Calu3 (cell line): ENCODE measurements at regions not wholly inside any gene's neighbourhood (a gene's known extent, or its start where the extent isn't known, plus 50 kb on each side); places are given as distances from the start of the nearest gene placed in this dataset.
A peak's percentile ranks its signal among the peaks of the same experiment; 100 is the strongest.

Experiments used
- BruUV-seq: library from RNA; stranded (reverse); fragments of 400-500 nt; replicated peaks from 2 replicates; lab custom pipeline; 2021; lab: Mats Ljungman, UMichigan
- CTCF ChIA-PET: fragments of 300-600 bp; sonication (Branson Sonifier 250); formaldehyde crosslinking; loops from one replicate; lab custom pipeline; 2022; ENCODE audit warnings: antibody characterized with exemption; lab: Charles Lee
- DNase-seq: peaks from one replicate; pipeline ENCODE4 v3.0.0; 2022
- H3K27ac Mint-ChIP-seq: one replicate; pipeline ENCODE4 v1.8.0; 2022; ENCODE audit warnings: mixed read lengths; ENCODE audit not compliant: unreplicated experiment
- H3K27me3 Mint-ChIP-seq: one replicate; pipeline ENCODE4 v1.8.0; 2022; ENCODE audit warnings: mixed read lengths; ENCODE audit not compliant: unreplicated experiment
- H3K36me3 Mint-ChIP-seq: one replicate; pipeline ENCODE4 v1.8.0; 2022; ENCODE audit warnings: mild to moderate bottlenecking, moderate library complexity, mixed read lengths; ENCODE audit not compliant: insufficient read depth, unreplicated experiment
- H3K4me1 Mint-ChIP-seq: one replicate; pipeline ENCODE4 v1.8.0; 2022; ENCODE audit warnings: mild to moderate bottlenecking, low read depth, mixed read lengths; ENCODE audit not compliant: unreplicated experiment
- H3K4me3 Mint-ChIP-seq: one replicate; pipeline ENCODE4 v1.8.0; 2022; ENCODE audit warnings: mild to moderate bottlenecking, low read depth, moderate library complexity, mixed read lengths; ENCODE audit not compliant: unreplicated experiment
- H3K9me3 Mint-ChIP-seq: one replicate; pipeline ENCODE4 v1.8.0; 2022; ENCODE audit warnings: low read depth, mixed read lengths; ENCODE audit not compliant: unreplicated experiment
- CTCF ChIP-seq: fragments of 200-600 bp; IDR thresholded peaks from one replicate; pipeline ENCODE4 v1.8.0; 2022; ENCODE audit warnings: antibody characterized with exemption; ENCODE audit not compliant: unreplicated experiment
- intact Hi-C: fragments of 100-400 bp; cut with micrococcal nuclease; formaldehyde crosslinking; loops from one replicate; pipeline ENCODE4 v1.10.0; 2022; ENCODE audit not compliant: unreplicated experiment

- Mint-ChIP-seq H3K4me1 (peaks cover 11% of the 10 kb centered on the region), H3K36me3 (peaks cover 3% of the 10 kb centered on the region), H3K27ac (no peak overlapping the region), H3K4me3 (no peak overlapping the region), H3K27me3 (no peaks in the 10 kb centered on the region), H3K9me3 (no peaks in the 10 kb centered on the region)
- TF ChIP-seq CTCF = no peak
- CTCF ChIA-PET = no interaction called here
- no TSS peak for BruUV-seq
- intact Hi-C loops = no loop called here
- DNase-seq = no peak
Measured at GRCh38 chr4:176529574-176529973, 209.8 kb downstream of the SPCS3 start.

DNA sequence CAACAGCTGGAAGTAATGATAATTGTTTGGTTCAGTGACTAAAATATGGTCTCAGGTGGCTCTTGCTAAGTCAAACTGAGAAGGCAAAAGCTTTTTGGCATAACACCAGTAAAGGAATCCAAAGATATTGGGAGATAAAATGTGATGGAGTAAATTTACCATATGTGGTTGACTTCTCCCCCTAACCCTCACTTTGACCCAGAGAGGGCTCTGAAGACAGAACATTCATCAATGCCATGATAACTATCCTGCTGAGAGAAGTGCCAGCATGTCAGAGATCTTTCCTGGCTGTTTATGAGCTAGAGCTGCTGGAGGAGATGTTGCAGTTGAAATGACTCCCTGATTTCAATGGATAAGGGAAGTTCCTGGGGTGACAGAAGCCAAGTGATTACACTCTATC lies 213.4 kb downstream of the SPCS3 start:
- DNase-seq = no peak
- intact Hi-C loops = loop anchor here (5.0 to 10.0 kb wide), 2 partner anchors 88 to 156 kb away; no protein-coding TSS in a partner anchor
- no peak overlapping the region for H3K27ac Mint-ChIP-seq
- TF ChIP-seq CTCF = no peak
- peaks cover 20% of the 10 kb centered on the region for H3K4me1 Mint-ChIP-seq
- CTCF ChIA-PET = no interaction called here
- peaks cover 5% of the 10 kb centered on the region for H3K36me3 Mint-ChIP-seq
- H3K4me3 Mint-ChIP-seq = no peak overlapping the region
- H3K9me3 Mint-ChIP-seq = no peaks in the 10 kb centered on the region
- H3K27me3 Mint-ChIP-seq = no peaks in the 10 kb centered on the region
- no TSS peak for BruUV-seq

DNA sequence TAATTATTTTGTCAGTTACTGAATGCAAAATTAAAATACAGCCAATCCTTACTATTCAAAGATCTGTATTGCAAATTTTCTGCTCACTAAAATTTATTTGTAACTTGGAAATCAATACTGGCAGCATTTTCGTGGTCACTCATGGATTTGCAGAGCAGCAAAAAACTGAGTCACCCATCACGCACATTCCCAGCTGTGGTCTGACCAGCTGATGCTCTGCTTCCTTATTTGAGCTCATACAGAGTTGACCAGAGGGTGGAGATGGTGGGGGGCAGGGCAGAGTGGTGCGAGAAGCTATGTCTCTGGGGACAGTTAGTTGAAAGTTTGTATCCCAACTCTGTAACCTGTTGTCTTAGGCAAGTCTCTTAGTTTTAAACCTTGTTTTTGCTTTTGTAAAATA lies 214.8 kb downstream of the SPCS3 start:
- CTCF ChIA-PET = no interaction called here
- no peak overlapping the region for H3K4me3 Mint-ChIP-seq
- H3K36me3 Mint-ChIP-seq = peaks cover 5% of the 10 kb centered on the region
- no peaks in the 10 kb centered on the region for H3K27me3 Mint-ChIP-seq
- H3K27ac Mint-ChIP-seq = no peak overlapping the region
- no peak for TF ChIP-seq CTCF
- H3K4me1 Mint-ChIP-seq = peaks cover 20% of the 10 kb centered on the region
- intact Hi-C loops = loop anchor here (5.0 to 10.0 kb wide), 2 partner anchors 90 to 157 kb away; no protein-coding TSS in a partner anchor
- DNase-seq = peak; percentile 40
- no peaks in the 10 kb centered on the region for H3K9me3 Mint-ChIP-seq
- no TSS peak for BruUV-seq

- Mint-ChIP-seq H3K9me3 (no peaks in the 10 kb centered on the region), H3K4me1 (peaks cover 13% of the 10 kb centered on the region), H3K4me3 (no peak overlapping the region), H3K36me3 (peaks cover 5% of the 10 kb centered on the region), H3K27me3 (no peaks in the 10 kb centered on the region), H3K27ac (no peak overlapping the region)
- no TSS peak for BruUV-seq
- CTCF ChIA-PET = no interaction called here
- DNase-seq = no peak
- TF ChIP-seq CTCF = no peak
- intact Hi-C loops = loop anchor here (10.0 kb wide), 1 partner anchor 94 kb away; no protein-coding TSS in a partner anchor
Measured at GRCh38 chr4:176538217-176538925, 218.6 kb downstream of the SPCS3 start.
